HUES6 (cell line): ENCODE measurements at regions not wholly inside any gene's neighbourhood (a gene's known extent, or its start where the extent isn't known, plus 50 kb on each side); places are given as distances from the start of the nearest gene placed in this dataset.
"Not testable (repeated sequence)": the region's sequence is repeated elsewhere in the genome, so short reads cannot be mapped to it uniquely, and the experiment has no call there.

ENCODE experiments used
- H3K27ac ChIP-seq: 2 replicates; pipeline ENCODE4 v1.7.0; 2013; ENCODE audit warnings: low read depth, mild to moderate bottlenecking, low read length, inconsistent platforms
- H3K27me3 ChIP-seq: 2 replicates; pipeline ENCODE4 v1.6.1; 2013; ENCODE audit warnings: low read length; ENCODE audit not compliant: control insufficient read depth, insufficient read depth
- H3K36me3 ChIP-seq: 2 replicates; pipeline ENCODE4 v1.6.1; 2013; ENCODE audit warnings: low read length; ENCODE audit not compliant: control insufficient read depth, insufficient read depth
- H3K4me1 ChIP-seq: 2 replicates; pipeline ENCODE4 v1.6.1; 2013; ENCODE audit warnings: low read length; ENCODE audit not compliant: control insufficient read depth, insufficient read depth
- H3K4me3 ChIP-seq: 2 replicates; pipeline ENCODE4 v1.5.1; 2013; ENCODE audit warnings: low read depth, low read length
- H3K9ac ChIP-seq: one replicate; pipeline ENCODE4 v1.6.1; 2013; ENCODE audit warnings: mild to moderate bottlenecking, low read length
- H3K9me3 ChIP-seq: 2 replicates; pipeline ENCODE4 v1.6.1; 2013; ENCODE audit warnings: low read depth, low read length; ENCODE audit not compliant: control insufficient read depth, insufficient read depth

- no peaks in the 10 kb centered on the region for H3K9me3 ChIP-seq
- no peaks in the 10 kb centered on the region for H3K27me3 ChIP-seq
- no peak overlapping the region for H3K9ac ChIP-seq
- H3K4me1 ChIP-seq, result no peaks in the 10 kb centered on the region
- H3K36me3 ChIP-seq, result no peaks in the 10 kb centered on the region
- H3K4me3 ChIP-seq, result no peak overlapping the region
- H3K27ac ChIP-seq, result no peak overlapping the region
Observed at GRCh38 chr7:10476642-10477041, 497.0 kb upstream of the PHF14 start.

- no peaks in the 10 kb centered on the region for H3K27me3 ChIP-seq
- H3K4me3 ChIP-seq, result no peak overlapping the region
- no peaks in the 10 kb centered on the region for H3K4me1 ChIP-seq
- H3K9me3 ChIP-seq, result no peaks in the 10 kb centered on the region
- no peak overlapping the region for H3K27ac ChIP-seq
- no peak overlapping the region for H3K9ac ChIP-seq
- no peaks in the 10 kb centered on the region for H3K36me3 ChIP-seq
Observed at GRCh38 chr7:10483671-10484070, 490.0 kb upstream of the PHF14 start.

- no peaks in the 10 kb centered on the region for H3K9me3 ChIP-seq
- no peak overlapping the region for H3K27ac ChIP-seq
- H3K27me3 ChIP-seq, result no peaks in the 10 kb centered on the region
- no peak overlapping the region for H3K9ac ChIP-seq
- no peaks in the 10 kb centered on the region for H3K4me1 ChIP-seq
- no peak overlapping the region for H3K4me3 ChIP-seq
- H3K36me3 ChIP-seq, result no peaks in the 10 kb centered on the region
Observed at GRCh38 chr7:10484767-10485166, 488.9 kb upstream of the PHF14 start.

- not testable (repeated sequence) for H3K9ac ChIP-seq, H3K27ac ChIP-seq, H3K27me3 ChIP-seq, H3K4me1 ChIP-seq, H3K4me3 ChIP-seq, H3K36me3 ChIP-seq
- H3K9me3 ChIP-seq, result peaks cover 10% of the 10 kb centered on the region
Observed at GRCh38 chr7:10501206-10501884, 472.3 kb upstream of the PHF14 start.

- Histone ChIP-seq H3K4me1 (no peaks in the 10 kb centered on the region), H3K27me3 (no peaks in the 10 kb centered on the region), H3K36me3 (no peaks in the 10 kb centered on the region), H3K4me3 (no peak overlapping the region), H3K9me3 (no peaks in the 10 kb centered on the region), H3K9ac (no peak overlapping the region), H3K27ac (no peak overlapping the region)
Observed at GRCh38 chr7:10507032-10507431, 466.6 kb upstream of the PHF14 start.

GRCh38 chr7:10521306-10521705, 452.4 kb upstream of the PHF14 start:
- H3K27me3 ChIP-seq, result no peaks in the 10 kb centered on the region
- H3K4me3 ChIP-seq, result no peak overlapping the region
- H3K36me3 ChIP-seq, result no peaks in the 10 kb centered on the region
- H3K4me1 ChIP-seq, result no peaks in the 10 kb centered on the region
- H3K27ac ChIP-seq, result no peak overlapping the region
- H3K9me3 ChIP-seq, result no peaks in the 10 kb centered on the region
- no peak overlapping the region for H3K9ac ChIP-seq

GRCh38 chr7:10533429-10533828, 440.2 kb upstream of the PHF14 start:
- not testable (repeated sequence) for H3K27me3 ChIP-seq, H3K9me3 ChIP-seq, H3K36me3 ChIP-seq, H3K27ac ChIP-seq, H3K9ac ChIP-seq, H3K4me3 ChIP-seq, H3K4me1 ChIP-seq

GRCh38 chr7:10536561-10536960, 437.1 kb upstream of the PHF14 start:
- Histone ChIP-seq H3K36me3 (no peaks in the 10 kb centered on the region), H3K27ac (no peak overlapping the region), H3K4me1 (no peaks in the 10 kb centered on the region), H3K4me3 (no peak overlapping the region), H3K9ac (no peak overlapping the region), H3K27me3 (no peaks in the 10 kb centered on the region), H3K9me3 (peaks cover 6% of the 10 kb centered on the region; the same call in 1 of the 2 replicates)

GRCh38 chr7:10537764-10538163, 435.9 kb upstream of the PHF14 start:
- Histone ChIP-seq H3K4me1 (no peaks in the 10 kb centered on the region), H3K9me3 (peaks cover 6% of the 10 kb centered on the region; the same call in 1 of the 2 replicates), H3K4me3 (no peak overlapping the region), H3K27ac (no peak overlapping the region), H3K9ac (no peak overlapping the region), H3K36me3 (no peaks in the 10 kb centered on the region), H3K27me3 (no peaks in the 10 kb centered on the region)

GRCh38 chr7:10557375-10557774, 416.3 kb upstream of the PHF14 start:
- H3K27ac ChIP-seq, result no peak overlapping the region
- no peak overlapping the region for H3K4me3 ChIP-seq
- no peaks in the 10 kb centered on the region for H3K27me3 ChIP-seq
- no peaks in the 10 kb centered on the region for H3K36me3 ChIP-seq
- H3K9me3 ChIP-seq, result no peaks in the 10 kb centered on the region
- no peak overlapping the region for H3K9ac ChIP-seq
- H3K4me1 ChIP-seq, result 0 out of 2 replicates have a peak, but pooled peaks cover 5% of the 10 kb centered on the region

- H3K27me3 ChIP-seq, result no peaks in the 10 kb centered on the region
- no peak overlapping the region for H3K4me3 ChIP-seq
- H3K27ac ChIP-seq, result no peak overlapping the region
- no peak overlapping the region for H3K9ac ChIP-seq
- no peaks in the 10 kb centered on the region for H3K36me3 ChIP-seq
- H3K9me3 ChIP-seq, result no peaks in the 10 kb centered on the region
- peaks cover 5% of the 10 kb centered on the region; the same call in 1 of the 2 replicates for H3K4me1 ChIP-seq
Observed at GRCh38 chr7:10560497-10560896, 413.2 kb upstream of the PHF14 start.
